ENCODE measurements at regions not wholly inside any gene's neighbourhood (a gene's known extent, or its start where the extent isn't known, plus 50 kb on each side); places are given as distances from the start of the nearest gene placed in this dataset.
"Not testable (repeated sequence)": the region's sequence is repeated elsewhere in the genome, so short reads cannot be mapped to it uniquely, and the experiment has no call there.

DNA sequence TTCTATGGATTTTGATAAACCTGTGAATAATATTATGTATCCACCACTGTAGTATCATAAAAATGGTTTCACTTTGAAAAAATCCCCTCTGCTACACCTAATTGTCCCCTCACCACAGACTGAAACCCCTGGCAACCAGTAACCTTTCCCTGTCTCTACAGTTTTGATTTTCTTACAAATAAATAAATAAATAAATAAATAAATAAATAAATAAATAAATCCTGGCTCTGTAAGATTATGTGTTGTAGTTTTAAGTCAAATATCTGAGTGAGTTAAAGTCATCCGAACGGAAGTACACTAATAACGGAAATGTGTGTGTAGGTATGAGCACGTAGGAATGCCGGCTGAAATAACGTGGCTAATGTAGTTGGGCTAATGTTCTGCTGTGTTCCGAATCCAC lies 641.5 kb downstream of the GABRG1 start:
- 96% methylated on average over 7 of the region's 7 CpGs for WGBS
- Histone ChIP-seq H3K9ac (ENCODE audit: low read depth, low read length) (no peak overlapping the region), H3K9me3 (ENCODE audit: insufficient read depth, low read depth, low read length) (peaks cover 11% of the 10 kb centered on the region), H3K4me1 (ENCODE audit: insufficient read depth, low read length) (no peaks in the 10 kb centered on the region), H3K36me3 (ENCODE audit: insufficient read depth, low read length) (no peaks in the 10 kb centered on the region), H3K27me3 (ENCODE audit: insufficient read depth, low read length) (no peaks in the 10 kb centered on the region), H3K4me3 (ENCODE audit: low read length) (no peak overlapping the region), H3K27ac (ENCODE audit: low read depth, low read length) (no peak overlapping the region)

DNA sequence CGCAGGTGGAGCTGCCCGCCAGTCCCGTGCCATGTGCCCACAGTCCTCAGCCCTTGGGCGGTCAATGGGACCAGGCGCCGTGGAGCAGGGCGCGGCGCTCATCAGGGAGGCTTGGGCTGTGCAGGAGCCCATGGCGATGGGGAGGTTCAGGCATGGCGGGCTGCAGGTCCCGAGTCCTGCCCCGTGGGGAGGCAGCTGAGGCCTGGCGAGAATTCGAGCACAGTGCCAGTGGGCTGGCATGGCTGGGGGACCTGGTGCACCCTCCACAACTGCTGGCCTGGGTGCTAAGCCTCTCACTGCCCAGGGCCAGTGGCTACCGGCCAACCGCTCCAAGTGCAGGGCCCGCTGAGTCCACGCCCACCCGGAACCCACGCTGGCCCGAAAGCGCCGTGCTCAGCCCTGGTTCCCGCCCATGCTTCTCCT lies 646.5 kb downstream of the GABRG1 start:
- Histone ChIP-seq H3K9me3 (ENCODE audit: insufficient read depth, low read depth, low read length) (peaks cover 33% of the 10 kb centered on the region), H3K9ac (ENCODE audit: low read depth, low read length) (no peak overlapping the region), H3K27ac (ENCODE audit: low read depth, low read length) (no peak overlapping the region), H3K27me3 (ENCODE audit: insufficient read depth, low read length) (no peaks in the 10 kb centered on the region), H3K4me1 (ENCODE audit: insufficient read depth, low read length) (no peaks in the 10 kb centered on the region), H3K4me3 (ENCODE audit: low read length) (no peak overlapping the region), H3K36me3 (ENCODE audit: insufficient read depth, low read length) (no peaks in the 10 kb centered on the region)
- WGBS: 97% methylated on average over 25 of the region's 25 CpGs

DNA sequence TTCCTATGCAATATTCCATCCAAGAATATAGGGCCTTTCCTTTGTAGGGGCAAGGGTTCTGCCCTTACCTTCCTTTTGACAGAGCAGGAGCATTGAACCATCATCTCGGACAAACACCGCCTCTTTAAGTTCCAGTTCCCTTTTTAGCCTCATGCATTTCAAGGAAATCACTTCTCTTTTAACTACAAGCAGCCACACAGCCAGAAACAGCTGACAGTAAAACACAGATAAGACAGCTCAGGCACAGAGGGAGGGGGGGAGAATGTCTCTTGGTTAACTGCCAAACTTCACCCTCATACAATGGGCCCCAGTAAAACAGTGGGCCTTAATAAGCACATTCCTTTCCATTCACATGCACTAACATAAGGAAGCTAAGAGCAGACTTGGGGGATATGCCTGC lies 648.3 kb downstream of the GABRG1 start:
- WGBS: 97% methylated on average over 2 of the region's 2 CpGs
- H3K9me3 ChIP-seq (ENCODE audit: insufficient read depth, low read depth, low read length): peaks cover 35% of the 10 kb centered on the region
- H3K27me3 ChIP-seq (ENCODE audit: insufficient read depth, low read length): no peaks in the 10 kb centered on the region

DNA sequence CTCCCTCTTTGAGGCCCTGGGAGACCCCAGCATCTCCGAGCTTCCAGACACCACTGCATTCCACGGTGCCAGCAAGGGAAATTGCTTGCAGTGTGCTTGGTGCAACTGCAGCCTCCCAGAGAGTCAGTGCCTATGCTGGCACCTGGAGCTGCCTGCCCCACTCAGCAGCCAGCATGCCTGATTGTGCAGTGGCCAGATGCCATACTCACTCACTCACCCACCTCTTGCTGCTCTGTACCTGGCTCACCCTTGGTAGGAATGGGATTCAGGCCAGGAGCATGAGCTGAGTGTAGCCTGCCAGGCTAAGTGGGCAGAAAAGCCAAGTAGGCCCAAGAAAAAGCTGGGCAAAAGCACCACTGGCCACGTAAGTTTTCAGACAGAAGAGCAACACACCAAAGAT lies 651.4 kb downstream of the GABRG1 start:
- WGBS: 94% methylated on average over 3 of the region's 3 CpGs
- no peaks in the 10 kb centered on the region for H3K36me3 ChIP-seq (ENCODE audit: insufficient read depth, low read length)
- no peaks in the 10 kb centered on the region for H3K4me1 ChIP-seq (ENCODE audit: insufficient read depth, low read length)
- H3K4me3 ChIP-seq (ENCODE audit: low read length): no peak overlapping the region
- no peaks in the 10 kb centered on the region for H3K27me3 ChIP-seq (ENCODE audit: insufficient read depth, low read length)
- H3K27ac ChIP-seq (ENCODE audit: low read depth, low read length): no peak overlapping the region
- no peak overlapping the region for H3K9ac ChIP-seq (ENCODE audit: low read depth, low read length)
- peaks cover 23% of the 10 kb centered on the region; the same call in 1 of the 2 replicates for H3K9me3 ChIP-seq (ENCODE audit: insufficient read depth, low read depth, low read length)

More for the DNA sequence above, 648.3 kb downstream of the GABRG1 start:
- no peaks in the 10 kb centered on the region for H3K36me3 ChIP-seq (ENCODE audit: insufficient read depth, low read length)
- no peak overlapping the region for H3K4me3 ChIP-seq (ENCODE audit: low read length)
- H3K4me1 ChIP-seq (ENCODE audit: insufficient read depth, low read length): no peaks in the 10 kb centered on the region
- no peak overlapping the region for H3K27ac ChIP-seq (ENCODE audit: low read depth, low read length)
- no peak overlapping the region for H3K9ac ChIP-seq (ENCODE audit: low read depth, low read length)

DNA sequence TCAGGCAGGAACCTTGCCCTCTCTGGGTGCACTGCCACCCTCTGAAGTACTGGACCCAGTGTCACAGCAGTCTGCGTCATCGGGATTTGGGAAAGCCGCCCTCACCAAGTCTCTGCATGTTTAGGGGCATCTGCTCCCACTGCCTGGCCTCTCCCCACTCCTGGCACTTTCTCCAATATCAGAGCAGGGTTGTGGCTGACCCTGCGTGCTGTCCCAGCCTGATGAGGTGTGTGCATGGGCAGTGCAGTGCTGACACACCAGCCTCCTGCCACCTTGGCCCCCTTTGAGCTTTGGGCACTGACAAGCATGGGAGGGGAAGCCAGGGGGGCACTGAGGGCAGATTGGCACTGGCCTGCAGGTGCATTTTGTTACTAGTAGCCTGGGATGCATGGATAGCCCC lies 652.5 kb downstream of the GABRG1 start:
- Histone ChIP-seq H3K36me3 (ENCODE audit: insufficient read depth, low read length) (no peaks in the 10 kb centered on the region), H3K4me1 (ENCODE audit: insufficient read depth, low read length) (no peaks in the 10 kb centered on the region), H3K4me3 (ENCODE audit: low read length) (no peak overlapping the region), H3K9ac (ENCODE audit: low read depth, low read length) (no peak overlapping the region), H3K27me3 (ENCODE audit: insufficient read depth, low read length) (no peaks in the 10 kb centered on the region), H3K27ac (ENCODE audit: low read depth, low read length) (no peak overlapping the region), H3K9me3 (ENCODE audit: insufficient read depth, low read depth, low read length) (peaks cover 21% of the 10 kb centered on the region; the same call in 1 of the 2 replicates)
- WGBS: 98% methylated on average over 4 of the region's 4 CpGs

DNA sequence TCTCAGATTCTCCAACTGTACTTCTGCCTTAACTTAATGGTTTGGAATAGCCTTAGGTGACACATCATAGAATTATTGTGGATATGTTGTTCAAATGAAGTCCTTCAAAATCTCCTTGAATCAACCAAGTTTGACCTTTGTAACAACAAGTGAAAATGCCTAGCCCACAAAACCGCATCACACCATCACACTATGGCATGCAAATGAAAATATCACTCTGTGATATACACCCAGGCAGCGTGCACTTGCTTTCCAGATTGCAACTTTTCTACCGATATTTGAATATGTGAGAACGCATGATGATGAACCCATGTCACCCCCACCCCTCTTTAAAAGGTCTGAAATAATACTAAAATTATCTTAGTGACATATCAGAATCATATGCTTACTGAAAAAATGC lies 656.7 kb downstream of the GABRG1 start:
- peaks cover under 1% of the 10 kb centered on the region; the same call in 1 of the 2 replicates for H3K9me3 ChIP-seq (ENCODE audit: insufficient read depth, low read depth, low read length)
- H3K36me3 ChIP-seq (ENCODE audit: insufficient read depth, low read length): no peaks in the 10 kb centered on the region
- H3K9ac ChIP-seq (ENCODE audit: low read depth, low read length): no peak overlapping the region
- no peaks in the 10 kb centered on the region for H3K4me1 ChIP-seq (ENCODE audit: insufficient read depth, low read length)
- H3K27me3 ChIP-seq (ENCODE audit: insufficient read depth, low read length): no peaks in the 10 kb centered on the region
- WGBS: 96% methylated on average over 4 of the region's 4 CpGs
- H3K27ac ChIP-seq (ENCODE audit: low read depth, low read length): no peak overlapping the region
- H3K4me3 ChIP-seq (ENCODE audit: low read length): no peak overlapping the region

DNA sequence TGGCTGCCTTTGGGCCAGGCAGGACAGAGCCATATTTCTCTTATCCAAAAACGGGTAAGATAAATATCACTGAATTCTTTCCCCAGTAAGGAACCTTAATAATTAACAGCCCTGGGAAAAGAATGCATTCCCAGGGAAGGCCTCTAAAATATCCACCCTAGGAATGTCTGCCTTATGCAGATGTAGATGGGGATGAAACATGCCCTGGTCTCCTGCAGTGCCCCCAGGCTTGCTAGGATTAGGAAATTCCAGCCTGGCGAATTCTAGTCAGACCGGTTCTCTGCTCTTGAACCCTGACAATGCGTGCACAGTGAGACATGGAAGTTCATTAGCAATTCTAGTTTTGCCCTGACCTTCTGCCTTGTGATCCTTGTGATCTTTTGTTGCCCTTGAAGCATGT lies 663.7 kb downstream of the GABRG1 start:
- H3K9me3 ChIP-seq (ENCODE audit: insufficient read depth, low read depth, low read length): peaks cover 17% of the 10 kb centered on the region
- not testable (repeated sequence) for H3K36me3 ChIP-seq (ENCODE audit: insufficient read depth, low read length); H3K27me3 ChIP-seq (ENCODE audit: insufficient read depth, low read length); H3K4me3 ChIP-seq (ENCODE audit: low read length); H3K9ac ChIP-seq (ENCODE audit: low read depth, low read length); H3K4me1 ChIP-seq (ENCODE audit: insufficient read depth, low read length)
- 89% methylated on average over 4 of the region's 4 CpGs for WGBS
- H3K27ac ChIP-seq (ENCODE audit: low read depth, low read length): peak overlapping the region; percentile 17; the same call in 1 of the 2 replicates

DNA sequence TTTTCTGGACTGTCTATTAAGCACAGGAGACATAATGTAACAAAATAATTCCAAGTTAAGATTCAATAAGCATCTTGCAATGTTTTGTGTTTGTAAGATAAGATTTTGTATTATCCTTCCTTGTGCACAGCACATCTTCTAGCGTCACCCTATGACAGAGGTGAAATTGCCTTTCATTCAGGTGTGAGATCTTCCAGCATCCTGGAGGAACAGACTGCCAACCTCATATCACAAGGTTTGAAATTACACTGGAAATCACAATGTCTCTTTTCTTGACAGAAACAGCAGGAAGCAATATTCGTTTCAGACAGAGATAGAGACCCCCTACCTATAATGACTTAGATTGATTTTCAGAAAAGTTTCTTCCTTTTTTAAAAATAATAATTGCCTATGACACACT lies 668.6 kb downstream of the GABRG1 start:
- WGBS: 97% methylated on average over 2 of the region's 2 CpGs
- Histone ChIP-seq H3K27me3 (ENCODE audit: insufficient read depth, low read length) (no peaks in the 10 kb centered on the region), H3K4me3 (ENCODE audit: low read length) (no peak overlapping the region), H3K9me3 (ENCODE audit: insufficient read depth, low read depth, low read length) (peaks cover 9% of the 10 kb centered on the region), H3K4me1 (ENCODE audit: insufficient read depth, low read length) (no peaks in the 10 kb centered on the region), H3K9ac (ENCODE audit: low read depth, low read length) (no peak overlapping the region), H3K36me3 (ENCODE audit: insufficient read depth, low read length) (no peaks in the 10 kb centered on the region), H3K27ac (ENCODE audit: low read depth, low read length) (no peak overlapping the region)

DNA sequence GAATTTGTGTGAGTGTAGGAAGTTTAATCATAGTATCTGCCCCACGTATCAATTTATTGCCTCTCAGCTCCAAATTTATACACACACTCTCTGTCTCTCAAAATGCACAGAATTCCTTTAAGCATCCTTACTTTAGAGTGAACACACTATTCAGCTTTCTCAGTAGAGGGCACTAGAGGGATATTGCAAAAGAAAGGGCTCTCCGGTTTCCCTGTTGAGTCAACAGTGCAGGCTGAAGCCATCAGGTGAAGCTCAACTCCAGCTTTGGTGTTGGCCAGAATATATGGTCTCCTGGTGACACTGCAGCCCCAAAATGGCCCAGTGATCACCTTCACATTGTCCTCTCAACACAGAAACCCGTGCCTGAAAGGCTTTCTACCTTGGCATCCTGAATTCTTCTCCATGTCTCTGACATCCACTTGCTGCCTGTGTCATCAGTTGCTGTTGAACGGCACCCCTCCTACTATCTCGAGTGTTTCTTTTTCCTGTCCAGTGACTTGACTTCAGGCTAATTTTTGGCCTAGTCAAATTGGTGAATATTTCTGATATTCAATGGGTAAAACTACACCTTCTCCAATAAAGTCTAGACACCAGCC lies 670.5 kb downstream of the GABRG1 start:
- no peaks in the 10 kb centered on the region for H3K4me1 ChIP-seq (ENCODE audit: insufficient read depth, low read length)
- H3K9me3 ChIP-seq (ENCODE audit: insufficient read depth, low read depth, low read length): no peaks in the 10 kb centered on the region
- H3K36me3 ChIP-seq (ENCODE audit: insufficient read depth, low read length): no peaks in the 10 kb centered on the region
- H3K27me3 ChIP-seq (ENCODE audit: insufficient read depth, low read length): no peaks in the 10 kb centered on the region
- H3K4me3 ChIP-seq (ENCODE audit: low read length): no peak overlapping the region
- no peak overlapping the region for H3K9ac ChIP-seq (ENCODE audit: low read depth, low read length)
- 51% methylated on average over 5 of the region's 5 CpGs for WGBS
- no peak overlapping the region for H3K27ac ChIP-seq (ENCODE audit: low read depth, low read length)

DNA sequence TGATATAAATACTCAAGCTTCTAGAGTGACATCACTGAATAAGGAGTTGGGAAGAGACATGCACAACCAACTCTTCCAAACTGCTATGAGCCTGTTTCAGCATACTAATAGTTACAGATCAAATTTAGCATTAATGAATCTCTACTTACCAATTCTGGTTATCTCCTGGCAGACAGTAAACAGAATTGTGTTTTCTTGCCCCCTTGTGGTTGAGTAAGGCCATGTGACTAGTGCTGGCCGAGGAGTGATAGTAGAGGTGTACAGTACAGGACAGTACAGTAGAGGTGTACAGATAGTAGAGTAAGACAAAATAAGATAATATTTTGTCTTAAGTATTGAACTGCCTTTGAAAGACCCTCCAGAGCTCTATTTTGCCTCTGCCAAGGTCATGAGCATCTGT lies 681.4 kb downstream of the GABRG1 start:
- H3K27me3 ChIP-seq (ENCODE audit: insufficient read depth, low read length): no peaks in the 10 kb centered on the region
- peaks cover 12% of the 10 kb centered on the region for H3K4me1 ChIP-seq (ENCODE audit: insufficient read depth, low read length)
- no peak overlapping the region for H3K4me3 ChIP-seq (ENCODE audit: low read length)
- WGBS: 64% methylated on average over 1 of the region's 1 CpG
- H3K27ac ChIP-seq (ENCODE audit: low read depth, low read length): no peak overlapping the region
- no peak overlapping the region for H3K9ac ChIP-seq (ENCODE audit: low read depth, low read length)
- H3K9me3 ChIP-seq (ENCODE audit: insufficient read depth, low read depth, low read length): no peaks in the 10 kb centered on the region
- no peaks in the 10 kb centered on the region for H3K36me3 ChIP-seq (ENCODE audit: insufficient read depth, low read length)

DNA sequence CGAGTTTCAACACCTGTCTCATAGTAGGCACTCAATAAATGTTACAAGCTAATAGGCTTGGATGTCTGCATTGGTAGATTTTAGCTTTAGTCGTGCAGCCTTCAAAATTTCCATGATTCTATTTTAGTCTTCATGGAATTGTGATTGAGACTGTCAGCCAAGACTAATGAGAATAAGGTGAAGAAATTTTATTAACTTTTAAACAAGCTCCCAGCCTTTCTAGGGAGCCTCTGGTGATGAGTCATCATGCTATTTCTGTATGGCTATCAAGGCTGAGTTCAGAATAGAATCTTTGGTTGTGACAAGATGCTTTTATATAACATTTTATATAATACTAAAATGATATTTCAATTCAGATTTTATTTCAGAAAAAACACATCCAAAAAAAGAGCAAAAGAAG lies 685.8 kb downstream of the GABRG1 start:
- Histone ChIP-seq H3K27me3 (ENCODE audit: insufficient read depth, low read length) (no peaks in the 10 kb centered on the region), H3K4me1 (ENCODE audit: insufficient read depth, low read length) (no peaks in the 10 kb centered on the region), H3K36me3 (ENCODE audit: insufficient read depth, low read length) (no peaks in the 10 kb centered on the region), H3K9me3 (ENCODE audit: insufficient read depth, low read depth, low read length) (no peaks in the 10 kb centered on the region), H3K27ac (ENCODE audit: low read depth, low read length) (no peak overlapping the region), H3K4me3 (ENCODE audit: low read length) (no peak overlapping the region), H3K9ac (ENCODE audit: low read depth, low read length) (no peak overlapping the region)
- 86% methylated on average over 2 of the region's 2 CpGs for WGBS

DNA sequence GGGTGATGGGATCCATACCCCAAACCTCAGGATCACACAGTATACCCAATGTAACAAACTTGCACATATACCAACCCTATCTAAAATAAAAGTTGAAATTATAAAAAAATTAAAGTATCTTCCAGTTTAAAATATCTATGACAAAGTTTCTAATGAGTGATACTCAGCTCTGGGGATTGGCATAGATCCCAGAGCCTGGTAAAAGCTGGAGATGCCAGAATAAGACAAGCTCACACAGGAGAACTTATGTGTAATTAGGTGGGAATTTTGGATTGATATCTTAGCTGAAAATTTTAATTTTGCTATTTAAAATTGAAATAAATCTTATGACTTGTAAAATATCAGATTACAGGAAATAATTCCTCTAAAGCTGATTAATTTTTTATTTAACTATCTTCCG lies 686.5 kb downstream of the GABRG1 start:
- H3K9ac ChIP-seq (ENCODE audit: low read depth, low read length): no peak overlapping the region
- no peaks in the 10 kb centered on the region for H3K4me1 ChIP-seq (ENCODE audit: insufficient read depth, low read length)
- no CpG with 5 or more reads among the region's 1 CpG for WGBS
- H3K36me3 ChIP-seq (ENCODE audit: insufficient read depth, low read length): no peaks in the 10 kb centered on the region
- no peaks in the 10 kb centered on the region for H3K27me3 ChIP-seq (ENCODE audit: insufficient read depth, low read length)
- no peak overlapping the region for H3K4me3 ChIP-seq (ENCODE audit: low read length)
- H3K9me3 ChIP-seq (ENCODE audit: insufficient read depth, low read depth, low read length): no peaks in the 10 kb centered on the region
- no peak overlapping the region for H3K27ac ChIP-seq (ENCODE audit: low read depth, low read length)

Data from HUES64 (cell line).